ENCODE measurements at regions not wholly inside any gene's neighbourhood (a gene's known extent, or its start where the extent isn't known, plus 50 kb on each side); places are given as distances from the start of the nearest gene placed in this dataset.
"Not testable (repeated sequence)": the region's sequence is repeated elsewhere in the genome, so short reads cannot be mapped to it uniquely, and the experiment has no call there.

GRCh38 chr10:43922335-43923280 lies 273.9 kb upstream of the ZNF32 start:
- ChIA-PET CTCF (no interaction called here), POLR2A (ENCODE audit: low non-redundant PET) (no interaction called here)
- no peak for TF ChIP-seq CTCF (conservative IDR thresholded peaks at IDR 0.05; ENCODE audit: low read depth)
- no peak for DNase-seq (ENCODE audit: low spot score)
- no peak overlapping the region for H3K27ac ChIP-seq

- POLR2A ChIA-PET (ENCODE audit: low non-redundant PET) = no interaction called here
- CTCF ChIA-PET = no interaction called here
- no peak for DNase-seq (ENCODE audit: low spot score)
- TF ChIP-seq CTCF (conservative IDR thresholded peaks at IDR 0.05; ENCODE audit: low read depth) = no peak
- no peak overlapping the region for H3K27ac ChIP-seq
These were observed 273.2 kb upstream of the ZNF32 start for GRCh38 chr10:43921881-43922280.

- H3K27ac ChIP-seq = no peak overlapping the region
- no peak for TF ChIP-seq CTCF (conservative IDR thresholded peaks at IDR 0.05; ENCODE audit: low read depth)
- no peak for DNase-seq (ENCODE audit: low spot score)
- CTCF ChIA-PET = no interaction called here
- POLR2A ChIA-PET (ENCODE audit: low non-redundant PET) = no interaction called here
These were observed 272.8 kb upstream of the ZNF32 start for GRCh38 chr10:43921478-43921877.

- DNase-seq (ENCODE audit: low spot score); POLR2A ChIA-PET (ENCODE audit: low non-redundant PET); H3K27ac ChIP-seq: not testable (repeated sequence)
- CTCF ChIA-PET = interaction anchor here (0.6 kb wide), 1 partner anchor 146 kb away, joined by 4 read pairs; no protein-coding TSS in a partner anchor
These were observed 271.6 kb upstream of the ZNF32 start for GRCh38 chr10:43920236-43920758.

GRCh38 chr10:43913676-43914235 lies 265.1 kb upstream of the ZNF32 start:
- ChIA-PET POLR2A (ENCODE audit: low non-redundant PET) (no interaction called here), CTCF (no interaction called here)
- no peak overlapping the region for H3K27ac ChIP-seq
- no peak for TF ChIP-seq CTCF (conservative IDR thresholded peaks at IDR 0.05; ENCODE audit: low read depth)
- DNase-seq (ENCODE audit: low spot score) = no peak

- POLR2A ChIA-PET (ENCODE audit: low non-redundant PET) = no interaction called here
- H3K27ac ChIP-seq = no peak overlapping the region
- CTCF ChIA-PET = interaction anchor here (0.5 to 0.6 kb wide), 2 partner anchors 332 to 590 kb away, joined by 4 to 5 read pairs; no protein-coding TSS in a partner anchor
- no peak for TF ChIP-seq CTCF (conservative IDR thresholded peaks at IDR 0.05; ENCODE audit: low read depth)
- DNase-seq (ENCODE audit: low spot score) = no peak
These were observed 263.8 kb upstream of the ZNF32 start for GRCh38 chr10:43912469-43912868.

GRCh38 chr10:43906490-43906889 lies 257.8 kb upstream of the ZNF32 start:
- CTCF ChIA-PET = no interaction called here
- no peak for DNase-seq (ENCODE audit: low spot score)
- POLR2A ChIA-PET (ENCODE audit: low non-redundant PET) = no interaction called here
- H3K27ac ChIP-seq = no peak overlapping the region
- no peak for TF ChIP-seq CTCF (conservative IDR thresholded peaks at IDR 0.05; ENCODE audit: low read depth)
